ENCODE measurements at regions not wholly inside any gene's neighbourhood (a gene's known extent, or its start where the extent isn't known, plus 50 kb on each side); places are given as distances from the start of the nearest gene placed in this dataset.

DNA sequence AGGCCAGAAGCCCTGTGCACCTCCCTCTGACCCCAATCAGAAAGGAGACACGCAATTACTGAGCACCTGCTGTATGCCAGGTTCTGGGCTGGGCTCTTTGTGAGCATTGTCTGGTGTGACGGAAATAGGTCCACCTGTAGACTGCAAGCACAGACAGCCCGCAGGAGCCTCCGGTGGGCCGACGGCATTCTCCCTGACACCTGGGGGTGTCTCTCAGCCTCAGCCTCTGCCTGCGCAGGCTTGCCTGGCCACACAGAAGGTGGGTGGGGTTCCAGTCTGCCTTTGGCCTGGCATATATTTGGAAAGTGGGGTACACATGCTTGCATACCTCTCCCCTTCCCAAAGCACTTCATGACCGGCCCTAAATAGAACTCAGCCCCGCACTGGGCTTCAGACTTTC lies 129.3 kb downstream of the BUD13 start:
- DNase-seq (ENCODE audit: low spot score), result no peak

DNA sequence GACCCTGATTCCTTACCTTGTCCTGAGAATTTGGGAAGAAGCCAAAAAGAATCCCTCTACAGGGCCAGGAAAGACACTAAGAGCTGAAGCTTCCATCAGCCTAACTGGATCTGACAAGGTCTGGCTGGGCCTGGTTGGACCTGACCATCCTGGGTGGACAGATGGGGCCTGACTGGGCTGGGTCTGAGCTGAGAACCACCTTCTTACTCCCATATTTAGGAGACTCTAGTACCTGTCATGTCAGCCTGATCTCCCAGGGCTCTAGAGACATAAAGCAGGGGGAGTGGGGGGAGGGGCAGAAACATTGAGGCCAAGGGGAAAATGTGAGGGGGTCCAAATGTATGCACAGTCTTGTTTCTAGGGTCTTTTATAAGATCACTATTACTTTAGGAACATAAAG lies 129.9 kb downstream of the BUD13 start:
- DNase-seq (ENCODE audit: low spot score), result no peak

DNA sequence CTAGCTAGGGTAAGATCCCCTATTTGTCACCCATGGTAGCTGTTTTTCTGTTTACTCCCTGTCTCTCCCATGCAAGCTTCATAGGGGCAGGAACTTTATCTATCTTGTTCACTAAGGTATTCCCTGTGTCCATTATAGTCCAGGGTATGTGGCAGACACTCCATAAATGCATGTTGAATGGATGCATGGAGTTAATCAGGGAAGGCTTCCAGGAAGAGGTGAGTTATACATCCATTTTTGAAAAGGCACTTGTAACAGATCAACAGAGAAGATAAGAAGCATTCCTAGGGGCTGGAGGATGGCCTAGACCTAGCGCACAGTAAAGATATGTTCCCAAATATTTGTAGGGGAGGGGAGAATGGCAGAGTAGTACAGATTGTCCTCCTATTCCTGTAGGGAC lies 130.3 kb downstream of the BUD13 start:
- DNase-seq (ENCODE audit: low spot score), result no peak

DNA sequence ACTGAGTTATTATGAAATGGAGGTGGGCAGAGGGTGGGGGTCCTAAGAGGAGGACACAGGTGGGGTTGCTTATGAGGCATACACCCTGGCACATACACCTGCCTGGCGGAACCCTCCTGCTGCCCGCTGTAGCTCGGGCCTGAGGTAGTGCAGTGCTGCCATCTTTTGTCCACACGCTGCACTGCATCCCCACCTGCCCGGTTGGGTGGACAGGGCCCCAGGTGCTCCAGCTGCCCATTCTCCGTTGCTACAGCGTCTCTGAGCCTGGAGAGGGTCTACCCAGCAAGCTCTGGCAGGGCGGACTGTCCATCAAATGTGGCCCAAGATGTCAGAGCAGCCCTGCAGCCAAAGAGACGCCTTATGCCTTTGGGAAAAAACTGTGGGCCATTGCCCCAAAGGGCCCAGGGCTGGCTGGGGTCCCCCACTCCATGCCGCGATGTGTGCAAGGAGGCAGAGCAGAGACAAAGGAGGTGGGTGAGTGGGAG lies 131.2 kb downstream of the BUD13 start:
- no peak for DNase-seq (ENCODE audit: low spot score)

DNA sequence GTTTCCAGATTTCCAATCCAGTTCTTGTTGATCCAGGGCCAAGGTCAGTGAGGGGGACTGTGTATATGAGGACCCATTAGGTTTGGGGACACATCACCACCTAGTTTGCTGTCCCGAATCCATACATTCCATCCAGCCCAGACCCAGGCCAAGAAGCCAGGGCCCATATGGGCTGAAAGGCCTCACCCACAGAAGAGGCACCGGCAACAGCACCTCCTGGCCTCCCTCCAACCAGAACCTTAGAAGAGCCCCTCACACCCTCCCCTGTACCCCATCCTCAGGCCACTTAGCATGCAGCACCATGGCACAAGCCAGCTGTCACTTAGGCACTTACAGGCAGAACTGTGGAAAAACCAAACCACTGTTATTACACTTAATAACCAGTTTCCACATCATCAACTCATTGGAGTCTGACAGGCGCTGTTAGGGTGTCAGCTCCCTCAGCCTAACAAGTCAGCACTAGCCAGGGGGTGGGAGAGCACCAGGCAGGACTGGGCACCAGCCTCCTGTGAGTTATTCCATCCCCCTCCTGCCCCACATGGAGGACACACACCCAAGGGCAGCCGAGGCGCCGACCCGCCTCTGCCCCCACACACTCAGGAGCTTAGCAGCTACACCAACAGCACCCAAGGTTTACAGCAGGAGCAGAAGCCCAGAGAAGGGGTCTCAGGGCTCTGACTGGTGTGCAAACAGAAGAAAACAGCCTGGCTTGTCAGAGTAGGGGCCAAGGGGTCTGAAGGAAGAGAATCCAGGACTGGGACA lies 132.0 kb downstream of the BUD13 start:
- DNase-seq (ENCODE audit: low spot score), result no peak

DNA sequence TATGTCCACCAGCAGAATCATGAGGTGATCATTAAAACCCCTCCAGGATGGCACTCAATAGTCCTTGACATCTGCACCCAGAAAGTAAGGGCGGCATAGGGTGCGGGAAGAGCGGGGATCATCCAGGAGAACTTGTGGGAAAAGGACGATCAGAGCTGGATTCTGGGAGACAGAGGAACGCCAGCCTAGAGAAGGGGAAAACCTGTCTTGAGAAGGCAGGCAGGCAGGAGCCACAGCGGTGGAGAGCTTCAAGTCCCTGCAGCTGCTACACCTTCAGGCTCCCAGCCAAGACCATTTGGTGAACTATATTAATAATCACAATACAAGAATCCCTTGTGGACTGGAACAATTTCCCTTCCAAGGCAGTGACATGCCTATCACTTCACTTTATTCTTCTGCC lies 134.3 kb downstream of the BUD13 start:
- DNase-seq (ENCODE audit: low spot score), result no peak

DNA sequence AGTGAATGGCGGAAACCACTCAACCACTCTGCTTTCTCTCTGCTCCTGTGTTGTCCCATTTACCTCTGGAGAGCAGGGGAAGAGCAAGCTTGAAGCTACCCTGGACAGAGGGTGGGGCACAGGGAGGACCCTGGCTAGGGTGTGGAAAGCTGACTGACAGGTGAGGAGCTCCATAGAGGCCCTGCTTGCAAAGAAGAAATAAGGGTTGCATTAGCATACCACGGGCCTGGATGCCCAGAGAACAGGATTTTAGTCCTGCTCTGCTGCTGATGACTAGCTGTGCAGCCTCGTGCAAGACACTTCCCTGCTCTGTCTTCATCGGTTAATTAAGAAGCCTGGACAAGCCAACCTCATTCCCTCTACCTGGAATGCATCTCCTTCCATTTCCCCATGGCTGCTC lies 135.0 kb downstream of the BUD13 start:
- no peak for DNase-seq (ENCODE audit: low spot score)

DNA sequence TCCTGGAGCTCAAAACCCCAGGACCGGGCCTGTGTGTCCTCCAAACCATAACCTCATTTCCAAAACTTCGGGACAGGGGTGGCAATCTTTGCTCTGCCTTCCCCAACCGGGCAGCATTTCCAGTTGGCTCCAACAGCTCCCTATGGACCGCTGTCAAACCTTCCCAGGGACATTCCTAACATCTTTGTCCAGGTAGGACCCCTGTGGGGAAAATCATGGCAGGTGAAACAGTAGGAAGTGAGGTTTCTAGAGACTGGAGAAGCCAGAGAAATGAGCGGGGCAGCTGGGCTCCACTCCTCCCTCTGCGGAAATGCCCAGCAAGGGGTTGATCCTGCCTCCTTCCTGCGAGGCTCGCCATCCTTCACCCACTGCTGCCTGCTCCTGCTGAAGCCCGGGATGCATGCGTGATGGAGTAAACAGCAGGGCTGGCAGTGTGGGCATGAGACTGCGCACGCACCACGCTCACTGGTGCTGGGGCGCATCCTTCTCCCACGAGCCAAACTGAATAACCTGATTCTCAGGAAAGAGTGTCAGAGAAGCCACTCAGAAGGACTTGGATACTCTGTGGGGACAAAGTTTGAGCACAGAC lies 136.4 kb downstream of the BUD13 start:
- no peak for DNase-seq (ENCODE audit: low spot score)

DNA sequence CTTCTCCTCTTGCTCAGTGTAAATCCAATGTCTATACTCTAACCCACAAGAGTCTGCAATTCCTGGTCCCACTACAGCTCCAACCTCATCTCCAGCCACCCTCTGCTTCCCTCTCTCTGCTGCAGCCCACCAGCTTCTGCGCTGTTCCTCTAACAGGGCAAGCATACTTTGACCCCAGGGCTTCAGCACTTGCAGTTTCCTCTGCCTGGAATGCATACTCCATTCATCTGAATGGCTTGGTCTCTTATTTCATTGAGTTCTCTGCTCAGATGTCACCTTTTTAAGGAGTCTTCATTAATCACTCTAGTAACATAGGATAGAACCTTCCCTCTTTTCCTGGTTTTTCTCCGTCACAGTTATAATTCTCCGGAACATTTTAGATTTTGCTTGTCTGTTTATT lies 141.6 kb downstream of the BUD13 start:
- no peak for DNase-seq (ENCODE audit: low spot score)

DNA sequence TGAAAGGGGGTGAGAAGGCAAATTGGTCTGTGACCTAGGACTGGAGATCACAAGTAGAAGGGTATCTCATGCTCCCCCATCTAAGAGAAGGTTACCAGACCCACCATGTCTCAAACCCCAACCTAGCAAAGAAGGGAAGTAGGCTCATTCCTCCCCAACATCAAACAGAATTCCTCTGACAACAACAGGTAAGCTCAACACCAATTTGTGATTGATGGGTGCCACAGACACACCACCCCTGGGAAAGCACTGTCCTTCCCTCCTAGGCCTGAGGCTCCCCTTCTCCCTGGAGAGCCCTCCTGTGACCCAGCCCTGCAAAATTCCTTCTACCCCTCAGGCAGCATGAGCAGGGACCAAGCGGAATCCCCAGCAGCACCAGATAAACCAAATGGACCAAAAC lies 154.3 kb downstream of the BUD13 start:
- DNase-seq (ENCODE audit: low spot score), result no peak

DNA sequence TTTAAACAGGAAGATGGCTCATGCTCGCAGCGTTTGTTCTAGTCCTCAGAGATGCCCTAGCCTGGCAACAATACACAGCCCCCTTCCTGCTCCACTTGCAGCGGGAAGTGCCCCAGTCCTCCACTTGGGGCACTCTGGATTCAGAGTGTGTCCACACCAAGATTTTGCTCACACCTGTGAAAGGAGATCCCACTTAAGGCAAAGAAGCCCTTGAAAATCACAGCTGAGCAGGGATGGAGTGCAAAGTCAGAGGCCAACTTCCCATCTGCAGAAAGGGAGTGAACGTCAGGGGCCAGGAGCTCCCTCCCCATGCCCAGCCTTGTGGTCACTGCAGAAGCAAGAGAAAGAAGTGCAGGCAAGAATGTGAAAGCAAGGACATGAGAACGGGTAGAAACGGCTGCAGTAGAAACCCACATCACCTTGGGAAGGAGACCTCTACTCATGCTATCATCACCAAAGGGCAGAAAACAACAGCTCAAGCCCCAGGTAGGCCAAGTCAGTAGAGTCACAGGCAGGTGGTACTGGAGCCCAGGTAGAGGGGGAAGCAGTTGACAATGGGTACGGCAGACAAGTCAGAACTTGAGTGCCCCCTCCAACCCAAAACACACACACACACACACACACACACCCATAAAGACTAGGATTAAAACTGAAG lies 157.4 kb downstream of the BUD13 start:
- no peak for DNase-seq (ENCODE audit: low spot score)

DNA sequence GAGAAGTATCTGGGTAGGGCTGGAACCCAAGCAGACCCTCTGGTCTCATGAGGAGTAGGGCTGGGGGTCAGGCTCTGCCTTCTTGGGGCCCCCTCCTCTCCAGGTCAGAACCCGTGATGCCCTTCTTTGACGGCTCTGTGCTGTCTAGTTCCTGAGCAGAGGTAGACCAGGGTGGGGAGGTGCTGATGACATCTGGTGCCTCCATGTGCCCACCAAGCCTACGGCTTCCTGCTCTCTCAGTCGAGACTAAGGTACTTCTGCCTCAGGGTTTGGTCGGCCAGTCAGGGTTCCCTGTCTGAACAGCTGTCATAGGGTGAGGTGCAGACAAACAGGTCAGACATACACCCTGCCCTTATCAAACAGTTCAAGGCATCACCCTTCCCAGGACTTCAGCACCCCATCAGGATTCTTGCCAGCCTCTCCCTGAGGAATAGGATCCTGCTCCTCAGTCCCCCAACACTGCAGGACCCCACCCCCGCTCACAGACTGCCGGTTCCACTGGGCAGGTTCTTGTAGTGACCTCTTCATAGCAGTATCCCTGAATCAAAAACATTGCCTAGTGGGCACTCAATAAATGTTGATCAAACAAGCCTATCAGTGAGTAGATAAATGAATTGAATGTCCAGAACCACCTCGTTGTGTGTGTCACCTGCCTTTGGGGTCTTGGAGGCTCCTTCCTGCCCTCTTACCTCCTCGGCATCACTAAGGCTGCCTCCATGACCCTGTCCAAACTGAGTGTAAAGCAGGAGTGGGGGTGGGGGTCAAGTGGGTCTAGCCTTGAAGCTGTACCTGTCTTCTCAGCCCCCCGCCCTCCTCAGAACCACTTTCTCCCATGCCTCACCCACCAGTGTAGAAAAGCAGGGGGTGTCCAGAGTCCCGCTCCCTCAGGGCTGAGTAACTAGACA lies 158.2 kb downstream of the BUD13 start:
- no peak for DNase-seq (ENCODE audit: low spot score)

DNA sequence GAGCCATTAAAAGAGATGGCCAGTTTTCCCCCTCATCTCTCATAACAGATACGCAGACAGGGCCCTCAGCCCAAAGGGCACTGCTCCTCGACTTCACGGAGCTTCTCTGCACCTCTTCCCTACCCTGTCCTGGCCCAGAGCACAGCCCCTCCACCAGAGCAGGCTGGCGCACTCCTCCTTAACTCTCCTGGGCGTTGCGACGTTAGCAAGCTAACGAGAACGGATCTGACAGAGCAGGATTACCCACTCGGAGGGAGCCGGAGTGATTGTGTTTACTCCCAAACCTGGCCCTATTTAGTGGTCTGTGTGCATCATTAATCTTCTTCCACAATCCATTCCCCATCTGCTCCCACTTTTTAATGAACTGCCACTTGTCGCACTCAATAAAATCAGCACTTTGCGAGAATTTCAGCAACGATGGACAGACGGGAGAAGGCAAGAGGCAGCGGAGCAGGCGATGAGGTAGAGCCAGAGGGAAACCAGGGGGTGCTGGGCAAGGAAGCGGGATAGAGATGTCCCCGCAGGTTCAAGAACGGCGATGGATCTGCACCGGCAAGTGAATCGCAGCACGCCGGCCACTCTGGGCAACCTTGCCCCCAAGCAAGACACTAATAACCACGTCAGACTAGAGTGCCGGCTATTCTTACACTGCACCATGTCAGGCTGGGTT lies 159.4 kb downstream of the BUD13 start:
- no peak for DNase-seq (ENCODE audit: low spot score)

DNA sequence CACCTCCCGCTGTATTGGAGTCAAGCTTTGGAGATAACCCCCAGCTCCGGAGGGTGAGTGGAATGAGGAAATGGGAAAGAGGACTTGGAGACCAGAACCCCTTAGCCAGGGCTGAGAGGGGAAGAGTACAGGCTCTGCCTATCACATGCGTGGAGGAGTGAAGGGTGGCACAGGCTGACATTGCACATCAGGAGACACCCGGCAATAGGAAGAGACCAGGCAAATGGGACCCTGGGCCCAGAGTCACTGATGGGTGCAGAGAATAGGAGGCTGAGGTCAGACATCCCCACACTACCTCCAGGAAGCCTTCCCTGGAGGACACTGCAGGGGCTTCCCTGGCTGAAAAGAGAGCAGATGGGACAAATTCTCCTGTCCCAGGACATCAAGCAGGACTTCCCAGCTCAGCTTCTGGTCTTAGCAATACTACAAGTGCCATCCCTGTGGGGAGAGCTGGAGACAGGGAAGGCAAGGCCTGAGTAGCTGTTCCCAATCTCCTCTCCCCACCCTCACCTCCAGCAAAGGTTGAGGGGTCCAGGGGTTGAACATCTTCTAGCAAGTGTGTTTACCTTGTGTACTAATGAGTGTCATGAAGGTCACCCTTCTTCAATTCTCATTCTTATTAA lies 160.7 kb downstream of the BUD13 start:
- DNase-seq (ENCODE audit: low spot score), result no peak

DNA sequence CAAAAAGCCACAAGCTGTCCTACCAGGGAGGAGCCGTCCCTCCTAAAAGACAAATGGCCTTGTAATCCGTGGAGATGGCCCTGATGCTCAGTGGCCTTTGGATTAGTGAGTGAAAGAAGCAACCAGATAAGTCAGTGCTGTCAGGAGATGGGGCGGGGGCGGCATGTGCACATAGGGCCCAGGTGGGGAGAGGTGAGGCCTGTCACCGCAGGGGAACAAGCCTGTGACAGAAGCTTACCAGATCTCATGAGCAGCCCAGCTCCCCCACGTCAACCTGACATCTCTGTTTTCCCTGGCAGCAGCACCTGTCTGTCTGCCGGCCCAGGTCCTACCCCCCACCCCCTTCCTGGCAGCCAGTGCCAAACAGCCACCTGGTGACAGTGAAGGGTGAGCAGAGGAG lies 162.6 kb downstream of the BUD13 start:
- DNase-seq (ENCODE audit: low spot score), result no peak

DNA sequence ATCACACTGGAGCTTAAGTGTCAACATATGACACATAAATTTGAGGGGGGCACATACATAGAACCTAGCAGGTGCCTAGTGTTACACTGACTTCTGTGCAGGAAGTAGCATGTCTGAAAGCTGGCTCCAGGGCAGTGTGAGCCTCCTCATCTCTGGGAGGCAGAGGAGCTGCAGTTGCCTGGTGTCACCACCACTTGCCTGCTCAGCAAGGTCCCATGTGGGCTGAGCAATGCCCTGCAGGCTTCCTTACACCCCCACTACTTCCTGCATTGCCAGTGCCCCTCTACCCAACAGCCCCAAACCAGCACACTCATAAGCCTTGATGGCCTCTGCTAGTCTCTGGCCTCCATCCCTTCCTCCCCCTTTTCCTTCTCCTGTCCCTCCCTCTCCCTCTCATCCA lies 165.8 kb downstream of the BUD13 start:
- DNase-seq (ENCODE audit: low spot score), result no peak

DNA sequence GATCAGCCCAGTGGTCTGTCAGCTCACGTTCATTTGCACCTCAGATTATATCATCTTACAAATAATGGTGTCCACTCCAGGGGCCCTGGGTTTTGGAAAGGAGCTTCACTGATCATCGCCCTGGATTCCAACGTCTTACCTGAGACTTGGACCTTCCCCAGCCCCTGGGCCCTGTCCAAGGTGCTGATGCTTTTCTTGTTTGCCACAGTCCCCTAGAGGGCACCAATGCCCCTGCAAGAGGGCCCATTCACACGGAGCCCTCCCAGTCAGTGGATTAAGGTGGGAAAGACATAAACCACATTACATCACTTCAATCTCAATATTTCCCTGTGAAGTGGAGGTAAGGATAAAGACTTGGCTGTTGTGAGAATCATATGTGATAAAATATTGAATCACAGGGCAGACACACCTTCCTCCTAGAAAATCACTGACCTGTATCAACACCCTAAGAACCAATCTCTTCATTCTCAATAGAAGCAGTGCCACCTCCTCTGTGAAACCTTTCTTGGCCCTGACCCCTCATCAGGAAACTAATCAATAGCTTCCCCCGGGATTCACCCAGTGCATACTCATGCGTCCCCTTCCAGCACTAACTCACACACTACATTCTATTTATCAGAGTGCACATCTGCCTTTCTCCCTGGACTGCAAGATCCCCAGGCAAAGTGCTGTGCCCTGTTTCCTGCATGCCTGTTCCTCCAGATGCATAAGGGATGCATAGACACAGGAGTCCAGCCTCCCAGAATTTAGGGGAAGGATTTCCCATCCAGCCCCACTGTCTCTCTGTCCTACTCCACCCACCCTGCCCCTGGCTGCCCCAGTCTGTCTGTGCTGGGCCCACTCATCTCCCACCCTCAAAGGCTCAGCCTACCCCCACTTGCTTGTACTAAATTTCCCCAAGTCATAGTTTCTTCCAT lies 167.0 kb downstream of the BUD13 start:
- no peak for DNase-seq (ENCODE audit: low spot score)

DNA sequence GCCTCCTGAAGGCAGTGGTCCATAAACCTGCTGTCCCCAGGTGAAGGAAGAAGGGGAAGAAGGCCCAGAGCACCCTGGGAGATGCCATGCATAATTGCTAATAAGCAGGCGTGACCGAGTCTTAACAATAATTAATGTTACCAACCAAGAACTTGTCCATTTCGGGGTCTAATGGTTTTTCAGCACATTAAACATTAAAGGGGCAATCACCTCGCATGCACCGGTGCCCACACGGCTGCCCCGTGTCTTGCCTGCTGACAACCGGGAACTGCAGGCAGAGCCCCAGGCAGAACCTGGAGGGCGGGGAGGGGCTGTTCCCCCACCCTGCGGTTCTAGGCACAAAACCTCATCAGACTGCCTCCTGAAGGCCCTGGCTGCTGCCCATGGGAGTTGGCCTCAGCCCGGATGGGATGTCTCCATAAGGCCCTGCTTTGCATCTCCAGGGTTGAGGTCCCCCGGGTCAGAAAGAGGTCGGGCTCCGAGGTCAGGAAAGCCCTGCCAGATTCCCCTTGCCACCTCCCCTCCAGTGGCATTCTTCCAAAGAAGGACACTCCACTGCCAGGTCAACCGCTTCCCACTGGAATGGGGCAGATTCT lies 169.0 kb downstream of the BUD13 start:
- peak; percentile 75 for DNase-seq (ENCODE audit: low spot score)

DNA sequence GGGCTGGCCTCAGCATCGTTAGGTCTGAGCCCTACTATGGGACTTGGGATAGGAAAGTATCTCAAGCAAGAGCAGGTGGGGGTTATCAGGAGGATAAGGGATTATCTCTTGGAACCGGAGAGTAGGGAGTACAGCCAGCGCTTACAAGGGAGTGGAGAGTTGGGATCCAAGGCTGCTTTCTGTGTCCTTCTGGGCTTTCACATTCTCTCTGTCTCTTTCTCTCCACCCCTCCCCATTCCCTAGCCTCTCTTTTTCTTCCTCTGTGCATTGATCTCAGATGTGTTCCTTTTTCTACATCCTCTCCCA lies 170.2 kb downstream of the BUD13 start:
- peak; percentile 2 for DNase-seq (ENCODE audit: low spot score)
